OCI-LY3 (cell line): ENCODE measurements at regions not wholly inside any gene's neighbourhood (a gene's known extent, or its start where the extent isn't known, plus 50 kb on each side); places are given as distances from the start of the nearest gene placed in this dataset.

Experiments
- H2AFZ ChIP-seq: fragments of 200-600, 300-600 bp; shearing (Covaris generic); 2 replicates; pipeline ENCODE4 v1.6.0; 2014; ENCODE audit warnings: antibody characterized with exemption, low read depth, low read length
- H3K27ac ChIP-seq: fragments of 200-600, 300-600 bp; sonication (generic); 2 replicates; pipeline ENCODE4 v1.5.1; 2014; ENCODE audit warnings: mild to moderate bottlenecking, low read length, moderate library complexity, mixed read lengths
- H3K27me3 ChIP-seq: fragments of 200-600, 300-600 bp; sonication (generic); 2 replicates; pipeline ENCODE4 v1.6.1; 2014; ENCODE audit warnings: low read depth, low read length, mixed read lengths
- H3K36me3 ChIP-seq: fragments of 200-600, 300-600 bp; sonication (generic); replicated peaks from 2 replicates; pipeline ENCODE3; 2014; ENCODE audit warnings: low read depth, low read length, mixed read lengths
- H3K4me1 ChIP-seq: fragments of 300-600, 200-600 bp; sonication (generic); 2 replicates; pipeline ENCODE4 v1.6.1; 2014; ENCODE audit warnings: low read length, mixed read lengths
- H3K4me2 ChIP-seq: fragments of 200-600, 300-600 bp; sonication (generic); 2 replicates; pipeline ENCODE4 v1.6.1; 2014; ENCODE audit warnings: low read length, mixed read lengths
- H3K4me3 ChIP-seq: fragments of 300-600, 200-600 bp; sonication (generic); 2 replicates; pipeline ENCODE4 v1.5.1; 2014; ENCODE audit warnings: antibody characterized with exemption, mild to moderate bottlenecking, low read length, moderate library complexity
- H3K79me2 ChIP-seq: fragments of 300-600, 200-600 bp; shearing (Covaris generic); 2 replicates; pipeline ENCODE4 v1.6.1; 2014; ENCODE audit warnings: mild to moderate bottlenecking, low read length, mixed read lengths
- H3K9ac ChIP-seq: fragments of 300-600, 200-600 bp; shearing (Covaris generic); 2 replicates; pipeline ENCODE4 v1.6.0; 2014; ENCODE audit warnings: mild to moderate bottlenecking, low read length, moderate library complexity
- H3K9me3 ChIP-seq: fragments of 200-600, 300-600 bp; shearing (Covaris generic); 2 replicates; pipeline ENCODE4 v1.6.1; 2014; ENCODE audit warnings: low read length, mixed read lengths; ENCODE audit not compliant: insufficient read depth
- H4K20me1 ChIP-seq: fragments of 200-600, 300-600 bp; sonication (generic); 2 replicates; pipeline ENCODE4 v1.6.1; 2016; ENCODE audit warnings: low read length, mixed read lengths; ENCODE audit not compliant: insufficient read depth
- EZH2phosphoT487 ChIP-seq: fragments of 200-600 bp; shearing (Covaris generic); IDR thresholded peaks from 2 replicates; pipeline ENCODE4 v1.6.1; 2018; ENCODE audit warnings: antibody characterized with exemption, mixed run types, low read depth
- TF ChIP-seq, protein P1 (sequence below): fragments of 200-600, 300-600 bp; sonication (generic); IDR thresholded peaks from 2 replicates; pipeline ENCODE4 v1.5.1; 2014; ENCODE audit warnings: antibody characterized with exemption, low read length, low read depth

DNA sequence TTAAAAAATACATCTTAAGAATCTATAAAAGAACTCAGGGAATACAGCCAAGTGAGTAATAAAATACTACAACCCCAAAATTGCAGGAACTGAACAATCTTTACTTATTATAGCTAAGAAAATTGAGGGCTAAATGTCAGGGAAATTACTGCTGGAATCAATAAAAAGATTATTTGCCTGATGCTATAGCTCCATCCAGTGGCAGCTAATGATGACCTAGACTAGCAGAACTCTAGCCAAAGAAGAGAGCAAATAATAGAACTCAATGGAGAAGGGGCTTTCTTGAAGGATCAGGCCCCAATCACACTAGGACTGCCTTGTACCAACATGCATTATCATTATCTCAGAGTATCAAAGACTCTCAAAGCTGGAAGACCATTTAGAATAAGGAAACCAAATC, 85.0 kb upstream of the FAM241A start:
- peaks cover 11% of the 10 kb centered on the region for H3K4me1 ChIP-seq
- no peak overlapping the region for H3K4me3 ChIP-seq
- TF ChIP-seq EZH2phosphoT487: no peak
- TF ChIP-seq, protein P1, sequence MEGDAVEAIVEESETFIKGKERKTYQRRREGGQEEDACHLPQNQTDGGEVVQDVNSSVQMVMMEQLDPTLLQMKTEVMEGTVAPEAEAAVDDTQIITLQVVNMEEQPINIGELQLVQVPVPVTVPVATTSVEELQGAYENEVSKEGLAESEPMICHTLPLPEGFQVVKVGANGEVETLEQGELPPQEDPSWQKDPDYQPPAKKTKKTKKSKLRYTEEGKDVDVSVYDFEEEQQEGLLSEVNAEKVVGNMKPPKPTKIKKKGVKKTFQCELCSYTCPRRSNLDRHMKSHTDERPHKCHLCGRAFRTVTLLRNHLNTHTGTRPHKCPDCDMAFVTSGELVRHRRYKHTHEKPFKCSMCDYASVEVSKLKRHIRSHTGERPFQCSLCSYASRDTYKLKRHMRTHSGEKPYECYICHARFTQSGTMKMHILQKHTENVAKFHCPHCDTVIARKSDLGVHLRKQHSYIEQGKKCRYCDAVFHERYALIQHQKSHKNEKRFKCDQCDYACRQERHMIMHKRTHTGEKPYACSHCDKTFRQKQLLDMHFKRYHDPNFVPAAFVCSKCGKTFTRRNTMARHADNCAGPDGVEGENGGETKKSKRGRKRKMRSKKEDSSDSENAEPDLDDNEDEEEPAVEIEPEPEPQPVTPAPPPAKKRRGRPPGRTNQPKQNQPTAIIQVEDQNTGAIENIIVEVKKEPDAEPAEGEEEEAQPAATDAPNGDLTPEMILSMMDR: peak; percentile 89
- no peak overlapping the region for H3K9ac ChIP-seq
- no peak overlapping the region for H3K4me2 ChIP-seq
- H3K79me2 ChIP-seq: no peaks in the 10 kb centered on the region
- H3K27ac ChIP-seq: no peak overlapping the region
- no peaks in the 10 kb centered on the region for H3K9me3 ChIP-seq
- no peaks in the 10 kb centered on the region for H4K20me1 ChIP-seq
- H3K36me3 ChIP-seq: no peaks in the 10 kb centered on the region
- H2AFZ ChIP-seq: no peak overlapping the region
- no peaks in the 10 kb centered on the region for H3K27me3 ChIP-seq

DNA sequence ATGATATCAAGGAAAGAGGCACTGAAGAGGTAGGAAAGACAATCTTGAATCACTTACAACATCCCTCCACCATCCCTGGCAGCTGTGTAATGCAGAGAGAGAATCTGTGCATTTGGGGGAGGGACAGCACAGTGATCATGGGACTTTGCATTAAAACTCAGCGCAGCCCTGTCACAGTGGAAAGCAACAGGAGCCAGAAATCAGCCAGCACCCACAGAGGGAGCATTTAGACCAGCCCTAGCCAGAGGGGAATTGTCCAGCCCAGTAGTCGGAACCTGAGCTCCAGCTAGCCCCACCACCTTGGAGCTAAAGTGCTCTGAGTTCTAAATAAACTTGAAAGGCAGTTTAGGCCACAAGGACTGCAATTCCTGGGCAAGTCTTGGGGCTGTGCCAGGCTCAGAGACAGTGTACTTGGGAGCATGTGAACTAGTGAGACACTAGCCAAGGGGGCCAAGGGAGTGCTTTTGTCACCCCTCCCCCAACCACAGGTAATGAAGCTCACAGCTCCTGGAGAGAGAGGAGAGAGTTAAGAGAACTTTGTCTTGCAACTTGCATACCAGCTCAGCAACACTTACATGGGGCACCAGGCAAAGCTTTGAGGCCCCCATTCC, 83.9 kb upstream of the FAM241A start:
- Histone ChIP-seq H3K9me3 (no peaks in the 10 kb centered on the region), H3K9ac (no peak overlapping the region), H3K4me1 (peaks cover 11% of the 10 kb centered on the region), H3K4me3 (no peak overlapping the region), H3K79me2 (no peaks in the 10 kb centered on the region), H3K27me3 (no peaks in the 10 kb centered on the region), H3K36me3 (no peaks in the 10 kb centered on the region), H2AFZ (no peak overlapping the region), H4K20me1 (no peaks in the 10 kb centered on the region), H3K27ac (no peak overlapping the region), H3K4me2 (no peak overlapping the region)
- TF ChIP-seq EZH2phosphoT487: no peak

DNA sequence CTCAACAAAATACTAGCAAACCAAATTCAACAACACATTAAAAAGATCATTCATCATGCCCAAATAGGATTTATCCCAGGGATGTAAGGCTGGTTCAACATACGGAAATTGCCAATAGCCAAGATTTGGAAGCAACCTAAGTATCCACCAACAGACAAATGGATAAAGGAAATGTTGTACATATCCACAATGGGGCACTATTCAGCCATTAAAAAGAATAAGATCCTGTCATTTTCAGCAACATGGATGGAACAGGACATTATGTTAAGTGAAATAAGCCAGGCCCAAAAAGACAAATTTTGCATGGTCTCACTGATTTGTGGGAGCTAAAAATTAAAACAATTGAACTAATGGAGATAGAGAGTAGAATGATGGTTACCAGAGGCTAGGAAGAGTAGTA, 82.0 kb upstream of the FAM241A start:
- H4K20me1 ChIP-seq: no peaks in the 10 kb centered on the region
- no peak overlapping the region for H3K4me2 ChIP-seq
- TF ChIP-seq, protein P1: peak; percentile 38
- TF ChIP-seq EZH2phosphoT487: no peak
- no peaks in the 10 kb centered on the region for H3K27me3 ChIP-seq
- no peaks in the 10 kb centered on the region for H3K36me3 ChIP-seq
- no peaks in the 10 kb centered on the region for H3K79me2 ChIP-seq
- no peak overlapping the region for H2AFZ ChIP-seq
- no peak overlapping the region for H3K9ac ChIP-seq
- no peak overlapping the region for H3K27ac ChIP-seq
- H3K4me1 ChIP-seq: peaks cover 23% of the 10 kb centered on the region
- no peak overlapping the region for H3K4me3 ChIP-seq
- H3K9me3 ChIP-seq: no peaks in the 10 kb centered on the region

DNA sequence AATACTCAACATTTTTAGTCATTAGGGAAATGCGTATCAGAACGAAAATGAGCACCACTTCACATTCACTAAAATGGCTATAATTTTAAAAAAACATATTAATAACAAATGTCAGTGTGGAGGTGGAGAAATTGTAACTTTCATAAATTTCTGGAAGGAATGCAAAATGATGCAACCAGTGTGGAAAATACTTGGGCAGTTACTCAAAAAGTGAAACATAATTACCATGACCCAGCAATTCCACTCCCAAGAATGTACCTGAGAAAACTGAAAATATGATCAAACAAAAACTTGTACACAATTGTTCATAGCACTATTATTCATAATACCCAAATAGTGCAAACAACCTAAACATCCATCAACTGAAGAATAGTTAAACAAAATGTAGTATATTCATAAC, 76.1 kb upstream of the FAM241A start:
- H3K27ac ChIP-seq: no peak overlapping the region
- peaks cover 13% of the 10 kb centered on the region for H3K4me1 ChIP-seq
- H3K79me2 ChIP-seq: no peaks in the 10 kb centered on the region
- H3K4me3 ChIP-seq: no peak overlapping the region
- H3K9ac ChIP-seq: no peak overlapping the region
- no peaks in the 10 kb centered on the region for H3K36me3 ChIP-seq
- TF ChIP-seq EZH2phosphoT487: no peak
- TF ChIP-seq, protein P1: no peak
- H2AFZ ChIP-seq: no peak overlapping the region
- H4K20me1 ChIP-seq: no peaks in the 10 kb centered on the region
- H3K27me3 ChIP-seq: no peaks in the 10 kb centered on the region
- H3K4me2 ChIP-seq: no peak overlapping the region
- no peaks in the 10 kb centered on the region for H3K9me3 ChIP-seq

DNA sequence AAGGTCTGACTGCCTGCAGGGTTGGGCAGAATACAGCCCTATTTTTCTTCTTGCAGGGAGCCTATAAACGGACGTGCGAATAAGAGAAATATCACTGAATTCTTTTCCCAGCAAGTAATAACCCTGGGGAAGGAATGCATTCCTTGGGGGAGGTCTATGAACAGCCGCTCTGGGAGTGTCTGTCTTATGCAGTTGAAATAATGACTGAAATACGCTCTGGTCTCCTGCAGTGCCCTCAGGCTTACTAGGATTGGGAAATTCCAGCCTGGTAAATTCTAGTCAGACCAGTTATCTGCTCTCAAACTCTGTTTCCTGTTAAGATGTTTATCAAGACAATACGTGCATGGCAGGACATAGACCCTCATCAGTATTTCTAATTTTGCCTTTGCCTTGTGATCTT, 72.1 kb upstream of the FAM241A start:
- no peaks in the 10 kb centered on the region for H3K27me3 ChIP-seq
- no peaks in the 10 kb centered on the region for H3K9me3 ChIP-seq
- no peaks in the 10 kb centered on the region for H3K79me2 ChIP-seq
- TF ChIP-seq, protein P1: no peak
- no peak for TF ChIP-seq EZH2phosphoT487
- no peak overlapping the region for H3K4me2 ChIP-seq
- H4K20me1 ChIP-seq: no peaks in the 10 kb centered on the region
- no peaks in the 10 kb centered on the region for H3K36me3 ChIP-seq
- H2AFZ ChIP-seq: no peak overlapping the region
- no peak overlapping the region for H3K27ac ChIP-seq
- no peak overlapping the region for H3K4me3 ChIP-seq
- peaks cover 22% of the 10 kb centered on the region for H3K4me1 ChIP-seq
- no peak overlapping the region for H3K9ac ChIP-seq
